Adipocyte (in vitro differentiated cells): ENCODE measurements at regions not wholly inside any gene's neighbourhood (a gene's known extent, or its start where the extent isn't known, plus 50 kb on each side); places are given as distances from the start of the nearest gene placed in this dataset.
"Not testable (repeated sequence)": the region's sequence is repeated elsewhere in the genome, so short reads cannot be mapped to it uniquely, and the experiment has no call there.

ENCODE experiments used
- DNase-seq: peaks from one replicate; pipeline ENCODE4 v3.0.0-alpha.2; 2015; ENCODE audit warnings: low read depth
- H3K27me3 ChIP-seq: replicated peaks from 2 replicates; pipeline ENCODE4 v1.7.0; 2013; ENCODE audit warnings: mild to moderate bottlenecking, low read length, moderate library complexity; ENCODE audit not compliant: control insufficient read depth, insufficient read depth
- H3K36me3 ChIP-seq: 2 replicates; pipeline ENCODE4 v1.7.0; 2013; ENCODE audit warnings: low read length, mild to moderate bottlenecking, moderate library complexity; ENCODE audit not compliant: control insufficient read depth, insufficient read depth, severe bottlenecking
- H3K4me1 ChIP-seq: 2 replicates; pipeline ENCODE4 v1.7.0; 2013; ENCODE audit warnings: mild to moderate bottlenecking, low read length, moderate library complexity; ENCODE audit not compliant: control insufficient read depth, insufficient read depth
- H3K4me3 ChIP-seq: 2 replicates; pipeline ENCODE4 v1.7.0; 2013; ENCODE audit warnings: mild to moderate bottlenecking, low read length, moderate library complexity
- H3K9ac ChIP-seq: 2 replicates; pipeline ENCODE4 v1.7.0; 2013; ENCODE audit warnings: mild to moderate bottlenecking, low read length, moderate library complexity
- H3K9me3 ChIP-seq: 2 replicates; pipeline ENCODE4 v1.7.0; 2013; ENCODE audit warnings: mild to moderate bottlenecking, low read length, moderate library complexity; ENCODE audit not compliant: control insufficient read depth

DNA sequence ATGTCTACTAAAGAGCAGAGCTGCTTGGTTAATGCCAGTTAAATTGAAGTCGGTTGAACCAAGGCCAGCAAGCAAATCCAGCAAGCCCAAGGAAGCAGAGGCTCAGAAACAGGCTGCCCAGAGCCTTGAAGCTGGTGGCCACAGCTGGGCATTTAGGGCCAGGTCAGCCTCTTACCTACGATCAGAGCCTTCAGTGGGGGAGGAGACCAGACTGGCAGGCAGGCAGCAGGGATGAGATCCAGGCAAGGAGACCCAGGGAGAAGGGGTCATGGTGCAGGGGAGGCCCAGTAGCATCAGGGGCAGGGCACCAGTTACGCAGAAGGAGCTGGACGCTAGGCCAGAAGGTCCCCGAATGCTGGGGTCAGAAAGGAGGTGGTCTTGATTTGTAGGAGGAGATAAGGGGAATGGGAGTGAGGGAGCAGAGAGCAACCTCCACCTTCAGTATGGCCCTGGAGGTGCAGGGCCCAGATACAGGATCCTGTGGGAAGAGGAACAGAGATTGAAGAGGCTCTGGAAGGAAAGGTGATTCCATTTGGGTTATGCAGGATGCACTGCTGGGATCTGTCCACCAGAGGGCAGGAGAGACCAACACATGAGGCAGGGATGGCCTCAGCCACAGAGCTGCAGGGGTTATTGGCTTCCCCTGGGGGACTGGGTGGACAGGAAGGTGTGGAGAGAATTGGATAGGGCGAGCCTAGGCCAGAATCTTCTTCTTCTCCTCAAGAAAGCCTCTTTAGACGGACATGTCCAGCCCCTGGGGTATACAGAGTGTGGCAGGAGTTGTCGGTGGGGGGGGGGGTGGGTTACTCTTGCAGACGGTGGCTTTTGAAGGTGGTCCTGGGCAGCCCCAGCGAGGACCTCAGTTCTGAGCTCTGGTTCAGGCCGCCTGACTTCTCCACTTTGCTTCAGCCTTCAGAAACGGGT is 132.6 kb upstream of the PODXL start:
- no peaks in the 10 kb centered on the region for H3K9me3 ChIP-seq
- H3K9ac ChIP-seq: no peak overlapping the region
- H3K4me3 ChIP-seq: no peak overlapping the region
- H3K36me3 ChIP-seq: no peaks in the 10 kb centered on the region
- peak; percentile 78 for DNase-seq
- H3K27me3 ChIP-seq: peaks cover 62% of the 10 kb centered on the region
- peaks cover 6% of the 10 kb centered on the region for H3K4me1 ChIP-seq

DNA sequence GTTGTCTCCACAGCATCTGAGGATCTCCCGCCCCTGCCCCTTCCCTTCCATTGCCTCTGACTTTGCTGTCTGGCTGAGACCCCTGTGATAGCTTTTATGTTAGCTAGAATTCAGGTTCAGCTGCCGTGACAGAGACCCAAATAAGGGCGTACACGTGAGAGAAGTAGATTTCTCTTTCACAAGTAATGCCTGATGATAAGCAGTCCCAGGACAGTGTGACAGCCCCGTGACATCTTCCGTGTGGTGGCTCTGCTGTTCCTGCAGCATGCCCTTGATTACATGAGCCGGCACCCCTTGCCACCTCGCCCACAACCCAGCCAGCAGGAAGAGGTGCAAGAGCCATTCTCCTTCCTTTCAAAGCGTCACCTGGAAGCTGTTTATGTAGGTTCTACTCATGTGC is 130.9 kb upstream of the PODXL start:
- H3K36me3 ChIP-seq: no peaks in the 10 kb centered on the region
- peaks cover 6% of the 10 kb centered on the region for H3K4me1 ChIP-seq
- peaks cover 59% of the 10 kb centered on the region for H3K27me3 ChIP-seq
- H3K4me3 ChIP-seq: no peak overlapping the region
- H3K9me3 ChIP-seq: no peaks in the 10 kb centered on the region
- no peak for DNase-seq
- no peak overlapping the region for H3K9ac ChIP-seq

DNA sequence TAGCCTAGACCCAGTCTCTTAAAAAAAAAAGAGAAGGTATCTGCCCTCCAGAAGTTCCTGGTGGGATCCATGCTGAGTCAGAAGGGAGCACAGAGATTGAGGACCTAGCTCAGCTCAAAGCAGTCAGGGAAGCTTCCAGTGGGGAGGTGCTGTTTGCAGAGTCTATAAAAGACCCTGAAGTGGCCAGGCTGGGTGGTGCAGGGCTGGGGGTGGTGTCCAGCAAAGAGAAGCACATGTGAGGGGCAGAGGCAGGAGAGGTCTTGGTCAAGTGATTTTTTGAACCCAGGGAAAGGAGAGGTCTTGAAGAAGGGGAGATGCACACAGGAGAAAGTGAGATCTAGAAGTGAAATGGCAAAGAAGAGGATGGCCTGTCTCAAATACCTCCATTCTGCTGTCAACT is 130.4 kb upstream of the PODXL start:
- Histone ChIP-seq H3K9ac (no peak overlapping the region), H3K9me3 (no peaks in the 10 kb centered on the region), H3K4me3 (no peak overlapping the region), H3K4me1 (peaks cover 2% of the 10 kb centered on the region), H3K27me3 (peaks cover 59% of the 10 kb centered on the region), H3K36me3 (no peaks in the 10 kb centered on the region)
- DNase-seq: no peak

DNA sequence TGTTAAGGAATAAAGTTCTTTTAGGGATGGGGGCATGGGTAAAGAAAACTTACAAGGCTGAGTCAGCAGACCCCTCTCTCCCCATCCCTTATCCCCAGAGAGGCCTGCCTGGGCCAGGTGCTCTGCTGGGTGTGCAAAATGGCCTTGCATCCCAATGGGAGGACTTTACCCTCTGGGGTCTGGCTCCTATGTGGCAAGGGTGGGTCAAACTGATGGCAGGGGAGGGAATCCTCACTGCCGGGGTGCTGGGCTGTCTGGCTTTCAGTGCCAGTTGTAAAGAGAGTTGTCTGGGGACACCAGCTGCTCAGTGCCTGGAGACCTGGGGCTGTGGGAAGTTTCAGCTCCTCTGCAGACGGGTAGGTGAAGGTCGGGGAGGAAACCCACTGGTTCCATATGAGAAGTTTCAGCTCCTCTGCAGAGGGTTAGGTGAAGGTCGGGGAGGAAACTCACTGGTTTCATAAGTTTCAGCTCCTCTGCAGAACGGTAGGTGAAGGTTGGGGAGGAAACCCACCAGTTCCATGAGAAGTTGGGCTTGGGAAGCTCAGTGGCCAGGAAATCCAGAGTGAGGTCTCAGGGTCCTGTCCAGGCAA is 127.2 kb upstream of the PODXL start:
- no peak for DNase-seq
- no peak overlapping the region for H3K9ac ChIP-seq
- no peaks in the 10 kb centered on the region for H3K4me1 ChIP-seq

DNA sequence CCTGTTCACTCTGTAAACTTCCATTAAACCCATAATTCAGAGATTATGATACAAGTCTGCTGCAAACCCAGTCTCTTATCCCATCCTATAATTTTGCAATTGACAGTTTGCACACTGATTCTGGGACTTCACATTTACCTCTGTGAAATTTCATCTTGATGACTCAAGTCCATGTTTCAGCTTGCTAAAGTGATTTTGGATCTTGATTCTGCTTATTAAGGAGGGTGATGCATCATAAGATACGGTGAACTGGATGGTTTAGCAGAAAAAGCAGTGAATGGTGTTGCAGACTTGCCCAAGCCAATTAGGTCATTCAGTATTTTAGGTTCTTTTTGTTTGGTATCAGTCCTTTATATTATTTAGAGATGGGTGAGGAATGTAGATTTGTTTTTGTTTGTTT is 125.5 kb upstream of the PODXL start:
- no peak overlapping the region for H3K9ac ChIP-seq
- H3K27me3 ChIP-seq: peaks cover 29% of the 10 kb centered on the region
- H3K4me1 ChIP-seq: no peaks in the 10 kb centered on the region
- H3K4me3 ChIP-seq: no peak overlapping the region
- H3K9me3 ChIP-seq: no peaks in the 10 kb centered on the region
- H3K36me3 ChIP-seq: no peaks in the 10 kb centered on the region
- DNase-seq: no peak

More for the DNA sequence above, 127.2 kb upstream of the PODXL start:
- Histone ChIP-seq H3K4me3 (no peak overlapping the region), H3K36me3 (no peaks in the 10 kb centered on the region), H3K9me3 (no peaks in the 10 kb centered on the region), H3K27me3 (peaks cover 43% of the 10 kb centered on the region)

DNA sequence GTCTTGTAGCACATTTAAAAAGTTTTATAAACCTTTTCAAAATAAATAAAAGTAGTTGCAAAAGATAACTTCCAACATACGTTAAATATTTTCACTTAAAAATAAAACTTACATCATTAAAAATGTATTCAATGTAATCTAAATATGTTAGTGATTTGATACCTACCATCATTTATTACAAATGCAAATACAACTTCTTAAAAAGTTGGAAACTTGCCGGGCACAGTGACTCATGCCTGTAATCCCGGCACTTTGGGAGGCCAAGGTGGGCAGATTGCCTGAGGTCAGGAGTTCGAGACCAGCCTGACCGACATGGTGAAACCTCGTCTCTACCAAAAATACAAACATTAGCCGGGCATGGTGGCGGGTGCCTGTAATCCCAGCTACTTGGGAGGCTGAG is 122.6 kb upstream of the PODXL start:
- not testable (repeated sequence) for DNase-seq, H3K4me1 ChIP-seq, H3K36me3 ChIP-seq, H3K9ac ChIP-seq, H3K9me3 ChIP-seq, H3K4me3 ChIP-seq
- H3K27me3 ChIP-seq: peaks cover 14% of the 10 kb centered on the region

DNA sequence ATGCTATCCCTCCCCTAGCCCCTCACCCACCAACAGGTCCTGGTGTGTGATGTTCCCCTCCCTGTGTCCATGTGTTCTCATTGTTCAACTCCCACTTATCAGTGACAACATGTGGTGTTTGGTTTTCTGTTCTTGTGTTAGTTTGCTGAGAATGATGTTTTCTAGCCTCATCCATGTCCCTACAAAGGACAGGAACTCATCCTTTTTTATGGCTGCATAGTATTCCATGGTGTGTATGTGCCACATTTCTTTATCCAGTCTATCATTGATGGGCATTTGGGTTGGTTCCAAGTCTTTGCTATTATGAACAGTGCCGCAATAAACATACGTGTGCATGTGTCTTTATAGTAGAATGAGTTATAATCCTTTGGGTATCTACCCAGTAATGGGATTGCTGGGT is 120.4 kb upstream of the PODXL start:
- not testable (repeated sequence) for DNase-seq, H3K9me3 ChIP-seq, H3K36me3 ChIP-seq, H3K4me3 ChIP-seq, H3K4me1 ChIP-seq, H3K9ac ChIP-seq
- H3K27me3 ChIP-seq: peaks cover 11% of the 10 kb centered on the region

DNA sequence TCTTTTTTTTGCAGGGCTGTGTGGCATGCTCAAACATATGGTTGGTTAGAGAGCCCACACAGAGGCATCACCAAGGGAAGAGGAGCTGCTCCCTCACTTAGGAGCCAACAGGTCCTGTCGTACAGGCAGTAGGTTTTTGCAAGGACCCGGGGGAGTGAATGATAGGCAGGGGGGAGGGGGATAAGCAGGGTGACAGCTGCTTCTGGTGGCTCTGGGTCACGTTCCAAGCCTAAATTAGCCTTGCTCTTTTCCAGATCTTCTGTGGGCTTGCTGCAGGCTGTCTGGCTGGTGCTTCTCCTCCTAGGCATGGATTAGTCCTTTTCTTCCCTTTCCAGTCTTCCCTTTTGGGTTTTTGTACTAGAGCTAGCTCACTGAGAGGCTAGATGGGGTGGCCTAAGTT is 117.7 kb upstream of the PODXL start:
- Histone ChIP-seq H3K4me1 (no peaks in the 10 kb centered on the region), H3K36me3 (no peaks in the 10 kb centered on the region), H3K9ac (no peak overlapping the region), H3K27me3 (peaks cover 11% of the 10 kb centered on the region), H3K4me3 (no peak overlapping the region), H3K9me3 (no peaks in the 10 kb centered on the region)
- no peak for DNase-seq

DNA sequence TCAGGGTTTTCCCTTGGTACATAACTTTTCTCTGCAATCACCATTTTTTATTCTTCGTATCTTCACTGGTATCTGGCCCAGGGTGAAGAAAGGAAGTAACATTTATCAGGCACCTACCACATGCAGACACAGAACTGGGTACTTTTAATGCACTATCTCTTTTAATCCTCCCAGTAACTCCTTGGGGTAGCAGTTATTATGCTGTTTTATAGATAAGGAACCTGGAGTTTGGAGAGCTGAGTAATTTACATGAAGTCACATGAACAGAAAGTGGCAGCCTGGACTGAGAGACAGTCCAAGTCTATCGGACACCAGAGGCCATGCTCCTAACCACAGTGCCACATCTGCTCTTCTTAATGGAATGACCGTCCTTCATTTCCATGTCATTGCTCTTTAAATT is 117.1 kb upstream of the PODXL start:
- Histone ChIP-seq H3K36me3 (no peaks in the 10 kb centered on the region), H3K9me3 (no peaks in the 10 kb centered on the region), H3K9ac (no peak overlapping the region), H3K27me3 (peaks cover 11% of the 10 kb centered on the region), H3K4me1 (no peaks in the 10 kb centered on the region), H3K4me3 (no peak overlapping the region)
- DNase-seq: no peak

DNA sequence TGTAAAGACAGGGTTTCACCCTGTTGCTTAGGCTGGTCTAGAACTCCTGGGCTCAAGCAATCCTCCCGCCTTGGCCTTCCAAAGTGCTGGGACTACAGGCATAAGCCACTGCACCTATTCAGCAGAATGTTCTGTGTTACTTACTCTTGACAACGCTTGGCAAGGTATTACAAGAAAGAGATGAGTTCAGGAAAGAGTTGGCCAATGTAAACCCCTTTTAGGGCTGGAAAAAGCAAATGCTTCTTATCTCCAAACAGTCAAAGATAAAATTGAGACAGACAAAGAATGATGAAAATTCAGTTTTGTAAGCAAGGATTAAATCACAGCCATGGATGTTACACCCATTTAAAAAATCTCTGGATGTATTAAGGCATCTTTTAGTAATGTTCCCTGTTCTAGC is 114.0 kb upstream of the PODXL start:
- no peak overlapping the region for H3K4me3 ChIP-seq
- H3K27me3 ChIP-seq: peaks cover 11% of the 10 kb centered on the region
- H3K9ac ChIP-seq: no peak overlapping the region
- H3K4me1 ChIP-seq: no peaks in the 10 kb centered on the region
- no peaks in the 10 kb centered on the region for H3K36me3 ChIP-seq
- no peak for DNase-seq
- H3K9me3 ChIP-seq: no peaks in the 10 kb centered on the region

DNA sequence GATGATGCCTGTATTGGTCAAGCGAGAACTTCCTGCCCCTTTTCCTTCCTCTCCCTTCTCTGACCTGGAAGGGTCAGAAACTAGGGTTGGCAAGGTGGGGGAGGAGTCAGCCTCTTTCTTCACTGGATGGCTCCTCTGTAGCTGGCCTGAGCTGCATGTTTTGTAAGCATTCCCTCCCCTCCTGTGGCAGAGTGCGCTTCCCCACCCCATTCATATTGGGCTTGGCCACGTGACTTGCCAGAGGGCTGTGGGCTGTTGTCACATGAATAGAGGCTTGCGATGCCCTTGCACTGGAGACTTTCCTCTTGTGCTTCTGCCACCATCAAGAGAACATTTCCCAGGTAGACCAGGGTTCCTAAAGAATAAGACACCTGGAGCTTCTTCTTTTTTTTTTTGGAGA is 111.3 kb upstream of the PODXL start:
- Histone ChIP-seq H3K27me3 (no peaks in the 10 kb centered on the region), H3K36me3 (no peaks in the 10 kb centered on the region), H3K4me1 (no peaks in the 10 kb centered on the region), H3K4me3 (no peak overlapping the region), H3K9ac (no peak overlapping the region), H3K9me3 (no peaks in the 10 kb centered on the region)
- DNase-seq: no peak
